ENCODE measurements at regions not wholly inside any gene's neighbourhood (a gene's known extent, or its start where the extent isn't known, plus 50 kb on each side); places are given as distances from the start of the nearest gene placed in this dataset.

GRCh38 chr11:106193956-106194355 lies 116.5 kb downstream of the AASDHPPT start:
- no peak for TF ChIP-seq CTCF (conservative IDR thresholded peaks at IDR 0.05)
- Mint-ChIP-seq H3K4me3 (no peak overlapping the region), H3K4me1 (ENCODE audit: unreplicated experiment) (no peaks in the 10 kb centered on the region), H3K27me3 (no peaks in the 10 kb centered on the region), H3K9me3 (no peaks in the 10 kb centered on the region), H3K27ac (no peak overlapping the region), H3K36me3 (no peaks in the 10 kb centered on the region)
- DNase-seq (ENCODE audit: extremely low spot score, unreplicated experiment): no peak

GRCh38 chr11:106197438-106197837 lies 120.0 kb downstream of the AASDHPPT start:
- no peaks in the 10 kb centered on the region for H3K36me3 Mint-ChIP-seq
- no peak overlapping the region for H3K4me3 Mint-ChIP-seq
- no peaks in the 10 kb centered on the region for H3K27me3 Mint-ChIP-seq
- no peaks in the 10 kb centered on the region for H3K4me1 Mint-ChIP-seq (ENCODE audit: unreplicated experiment)
- no peaks in the 10 kb centered on the region for H3K9me3 Mint-ChIP-seq
- no peak for DNase-seq (ENCODE audit: extremely low spot score, unreplicated experiment)
- no peak overlapping the region for H3K27ac Mint-ChIP-seq
- no peak for TF ChIP-seq CTCF (conservative IDR thresholded peaks at IDR 0.05)

- Mint-ChIP-seq H3K4me3 (no peak overlapping the region), H3K36me3 (no peaks in the 10 kb centered on the region), H3K27me3 (no peaks in the 10 kb centered on the region), H3K27ac (no peak overlapping the region), H3K9me3 (no peaks in the 10 kb centered on the region), H3K4me1 (ENCODE audit: unreplicated experiment) (peaks cover under 1% of the 10 kb centered on the region)
- TF ChIP-seq CTCF (conservative IDR thresholded peaks at IDR 0.05): no peak
- no peak for DNase-seq (ENCODE audit: extremely low spot score, unreplicated experiment)
Observed at GRCh38 chr11:106202935-106203620, 125.6 kb downstream of the AASDHPPT start.

- no peak for TF ChIP-seq CTCF (conservative IDR thresholded peaks at IDR 0.05)
- no peaks in the 10 kb centered on the region for H3K27me3 Mint-ChIP-seq
- no peaks in the 10 kb centered on the region for H3K36me3 Mint-ChIP-seq
- H3K27ac Mint-ChIP-seq: peak overlapping the region; percentile 12
- no peaks in the 10 kb centered on the region for H3K9me3 Mint-ChIP-seq
- H3K4me3 Mint-ChIP-seq: no peak overlapping the region
- DNase-seq (ENCODE audit: extremely low spot score, unreplicated experiment): no peak
- H3K4me1 Mint-ChIP-seq (ENCODE audit: unreplicated experiment): peaks cover 14% of the 10 kb centered on the region
Observed at GRCh38 chr11:106208760-106209159, 131.3 kb downstream of the AASDHPPT start.

- no peak for DNase-seq (ENCODE audit: extremely low spot score, unreplicated experiment)
- H3K27me3 Mint-ChIP-seq: no peaks in the 10 kb centered on the region
- H3K9me3 Mint-ChIP-seq: no peaks in the 10 kb centered on the region
- H3K27ac Mint-ChIP-seq: no peak overlapping the region
- H3K36me3 Mint-ChIP-seq: no peaks in the 10 kb centered on the region
- H3K4me1 Mint-ChIP-seq (ENCODE audit: unreplicated experiment): peaks cover 15% of the 10 kb centered on the region
- H3K4me3 Mint-ChIP-seq: no peak overlapping the region
- TF ChIP-seq CTCF (conservative IDR thresholded peaks at IDR 0.05): no peak
Observed at GRCh38 chr11:106212081-106212480, 134.6 kb downstream of the AASDHPPT start.
